ENCODE measurements at regions not wholly inside any gene's neighbourhood (a gene's known extent, or its start where the extent isn't known, plus 50 kb on each side); places are given as distances from the start of the nearest gene placed in this dataset.

DNA sequence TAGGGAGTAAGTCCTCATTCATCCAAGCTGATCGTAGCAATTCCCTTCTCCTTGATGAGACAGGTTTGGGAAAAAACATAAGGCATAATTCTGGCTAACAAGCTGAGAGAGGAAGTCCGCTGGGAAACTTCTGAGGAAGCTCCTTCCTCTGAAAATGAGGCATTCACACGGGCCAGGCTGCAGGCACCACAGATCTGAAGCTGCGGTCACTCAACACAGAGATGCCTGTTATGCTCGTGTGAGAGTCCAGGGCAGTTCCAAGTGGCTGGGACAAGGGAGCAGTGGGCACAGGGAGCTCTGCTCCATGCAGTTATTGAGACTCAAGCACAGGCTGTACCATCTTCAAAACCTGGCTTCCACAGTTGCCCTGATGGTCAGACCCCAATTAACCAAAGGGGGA is 200.9 kb upstream of the ID2 start:
- peak overlapping the region; percentile 50 for H3K4me2 ChIP-seq
- H3K27me3 ChIP-seq (ENCODE audit: insufficient read depth, low read depth), result no peaks in the 10 kb centered on the region; the same call in 1 of the 2 replicates
- peaks cover 78% of the 10 kb centered on the region for H3K4me1 ChIP-seq (ENCODE audit: low read depth, poor library complexity, severe bottlenecking)

GRCh38 chr2:8481463-8482009 is 200.3 kb upstream of the ID2 start:
- Histone ChIP-seq H3K4me1 (ENCODE audit: low read depth, poor library complexity, severe bottlenecking) (peaks cover 80% of the 10 kb centered on the region), H3K79me2 (ENCODE audit: insufficient read depth, low read depth) (no peaks in the 10 kb centered on the region), H3K4me2 (peak overlapping the region; percentile 50), H4K20me1 (ENCODE audit: insufficient read depth) (no peaks in the 10 kb centered on the region), H3K4me3 (IDR thresholded peaks at IDR 0.05; ENCODE audit: insufficient read depth, low read depth, low read length) (no peak overlapping the region), H3K27ac (peak overlapping the region; percentile 29), H3K36me3 (ENCODE audit: insufficient read depth) (no peaks in the 10 kb centered on the region), H3K27me3 (ENCODE audit: insufficient read depth, low read depth) (no peaks in the 10 kb centered on the region), H3K9ac (no peak overlapping the region; the same call in 1 of the 2 replicates), H2AFZ (ENCODE audit: low read depth) (peak overlapping the region; percentile 42; the same call in 1 of the 2 replicates)
- TF ChIP-seq, protein P1, sequence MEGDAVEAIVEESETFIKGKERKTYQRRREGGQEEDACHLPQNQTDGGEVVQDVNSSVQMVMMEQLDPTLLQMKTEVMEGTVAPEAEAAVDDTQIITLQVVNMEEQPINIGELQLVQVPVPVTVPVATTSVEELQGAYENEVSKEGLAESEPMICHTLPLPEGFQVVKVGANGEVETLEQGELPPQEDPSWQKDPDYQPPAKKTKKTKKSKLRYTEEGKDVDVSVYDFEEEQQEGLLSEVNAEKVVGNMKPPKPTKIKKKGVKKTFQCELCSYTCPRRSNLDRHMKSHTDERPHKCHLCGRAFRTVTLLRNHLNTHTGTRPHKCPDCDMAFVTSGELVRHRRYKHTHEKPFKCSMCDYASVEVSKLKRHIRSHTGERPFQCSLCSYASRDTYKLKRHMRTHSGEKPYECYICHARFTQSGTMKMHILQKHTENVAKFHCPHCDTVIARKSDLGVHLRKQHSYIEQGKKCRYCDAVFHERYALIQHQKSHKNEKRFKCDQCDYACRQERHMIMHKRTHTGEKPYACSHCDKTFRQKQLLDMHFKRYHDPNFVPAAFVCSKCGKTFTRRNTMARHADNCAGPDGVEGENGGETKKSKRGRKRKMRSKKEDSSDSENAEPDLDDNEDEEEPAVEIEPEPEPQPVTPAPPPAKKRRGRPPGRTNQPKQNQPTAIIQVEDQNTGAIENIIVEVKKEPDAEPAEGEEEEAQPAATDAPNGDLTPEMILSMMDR (conservative IDR thresholded peaks at IDR 0.05; ENCODE audit: low read depth, low read length), result no peak

More for the DNA sequence above, 200.9 kb upstream of the ID2 start:
- no peaks in the 10 kb centered on the region for H4K20me1 ChIP-seq (ENCODE audit: insufficient read depth)
- H2AFZ ChIP-seq (ENCODE audit: low read depth), result no peak overlapping the region
- TF ChIP-seq, protein P1 (conservative IDR thresholded peaks at IDR 0.05; ENCODE audit: low read depth, low read length), result no peak
- no peak overlapping the region; the same call in 1 of the 2 replicates for H3K9ac ChIP-seq
- no peak overlapping the region for H3K4me3 ChIP-seq (IDR thresholded peaks at IDR 0.05; ENCODE audit: insufficient read depth, low read depth, low read length)
- no peaks in the 10 kb centered on the region for H3K79me2 ChIP-seq (ENCODE audit: insufficient read depth, low read depth)
- peak overlapping the region; percentile 29 for H3K27ac ChIP-seq
- H3K36me3 ChIP-seq (ENCODE audit: insufficient read depth), result no peaks in the 10 kb centered on the region

GRCh38 chr2:8482432-8482831 is 199.4 kb upstream of the ID2 start:
- TF ChIP-seq, protein P1 (conservative IDR thresholded peaks at IDR 0.05; ENCODE audit: low read depth, low read length), result no peak
- H4K20me1 ChIP-seq (ENCODE audit: insufficient read depth), result no peaks in the 10 kb centered on the region

DNA sequence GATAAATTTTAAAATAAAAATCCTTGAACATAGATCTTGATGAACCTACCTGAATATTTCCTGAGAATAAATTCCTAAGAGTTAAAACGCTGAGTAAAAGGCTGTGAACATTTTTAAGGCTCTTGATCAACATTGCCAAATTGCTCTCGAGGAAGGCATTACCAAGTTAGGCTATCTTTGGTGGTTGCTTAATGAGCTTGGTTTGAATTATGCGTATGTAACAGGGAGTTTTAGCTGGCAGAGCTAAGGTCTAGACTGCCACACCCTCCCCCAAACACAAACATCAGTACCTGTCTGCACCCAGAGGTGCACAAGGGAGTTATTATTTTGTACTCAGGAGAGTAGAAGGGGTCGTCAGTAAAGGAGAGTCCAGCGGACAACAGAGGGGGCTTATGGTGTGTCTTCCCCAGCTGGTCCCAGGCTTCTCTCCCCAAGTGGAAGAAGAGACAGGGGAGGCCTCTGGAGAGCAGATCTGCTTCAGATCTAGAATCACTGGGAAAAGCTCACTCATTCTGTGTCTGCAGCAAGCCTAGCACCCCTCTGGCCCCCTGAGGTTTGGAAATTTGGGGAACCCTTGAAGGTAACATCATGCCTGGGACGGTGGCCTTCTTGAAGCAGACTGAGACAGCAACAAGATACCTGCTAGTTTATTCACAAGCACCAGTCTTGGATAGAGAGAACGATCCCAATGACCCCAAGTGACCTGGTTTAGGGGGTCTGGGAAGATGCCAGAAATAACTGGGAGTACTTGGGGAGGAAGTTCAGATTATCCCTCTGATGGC is 197.2 kb upstream of the ID2 start:
- Histone ChIP-seq H3K4me1 (ENCODE audit: low read depth, poor library complexity, severe bottlenecking) (peaks cover 86% of the 10 kb centered on the region), H3K79me2 (ENCODE audit: insufficient read depth, low read depth) (no peaks in the 10 kb centered on the region), H2AFZ (ENCODE audit: low read depth) (no peak overlapping the region), H4K20me1 (ENCODE audit: insufficient read depth) (no peaks in the 10 kb centered on the region), H3K27me3 (ENCODE audit: insufficient read depth, low read depth) (no peaks in the 10 kb centered on the region), H3K27ac (no peak overlapping the region), H3K9ac (no peak overlapping the region), H3K4me3 (IDR thresholded peaks at IDR 0.05; ENCODE audit: insufficient read depth, low read depth, low read length) (no peak overlapping the region), H3K36me3 (ENCODE audit: insufficient read depth) (no peaks in the 10 kb centered on the region), H3K4me2 (no peak overlapping the region)
- TF ChIP-seq, protein P1 (conservative IDR thresholded peaks at IDR 0.05; ENCODE audit: low read depth, low read length), result no peak

More at GRCh38 chr2:8482432-8482831, 199.4 kb upstream of the ID2 start:
- H3K79me2 ChIP-seq (ENCODE audit: insufficient read depth, low read depth), result no peaks in the 10 kb centered on the region
- H3K4me2 ChIP-seq, result peak overlapping the region; percentile 50
- no peak overlapping the region for H3K9ac ChIP-seq
- H3K27ac ChIP-seq, result peak overlapping the region; percentile 29; the same call in 1 of the 2 replicates
- H3K27me3 ChIP-seq (ENCODE audit: insufficient read depth, low read depth), result no peaks in the 10 kb centered on the region
- H2AFZ ChIP-seq (ENCODE audit: low read depth), result no peak overlapping the region
- peaks cover 83% of the 10 kb centered on the region for H3K4me1 ChIP-seq (ENCODE audit: low read depth, poor library complexity, severe bottlenecking)
- no peak overlapping the region for H3K4me3 ChIP-seq (IDR thresholded peaks at IDR 0.05; ENCODE audit: insufficient read depth, low read depth, low read length)
- H3K36me3 ChIP-seq (ENCODE audit: insufficient read depth), result no peaks in the 10 kb centered on the region

Data from KMS-11 (cell line).